ENCODE measurements at regions not wholly inside any gene's neighbourhood (a gene's known extent, or its start where the extent isn't known, plus 50 kb on each side); places are given as distances from the start of the nearest gene placed in this dataset.

DNA sequence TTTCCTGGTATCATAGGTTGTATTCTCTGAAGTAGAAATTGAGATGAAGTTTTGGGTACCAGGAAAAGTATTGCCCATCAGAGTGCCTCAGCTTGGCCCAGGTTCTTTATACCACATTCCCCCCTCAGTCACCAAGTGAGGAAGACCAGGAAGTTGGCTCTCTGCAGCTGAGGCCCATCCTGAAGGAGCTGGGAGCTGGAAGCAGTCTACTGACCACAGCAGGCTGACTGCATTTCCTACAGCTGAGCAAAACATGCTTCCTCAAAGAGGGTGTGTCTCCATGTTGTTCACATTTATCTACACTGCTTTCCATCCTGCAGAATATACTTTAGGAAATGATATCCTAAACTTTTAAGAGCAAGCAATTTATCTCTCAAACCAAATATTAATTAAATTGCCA, 654.6 kb downstream of the ELAVL2 start:
- TF ChIP-seq, protein P1, sequence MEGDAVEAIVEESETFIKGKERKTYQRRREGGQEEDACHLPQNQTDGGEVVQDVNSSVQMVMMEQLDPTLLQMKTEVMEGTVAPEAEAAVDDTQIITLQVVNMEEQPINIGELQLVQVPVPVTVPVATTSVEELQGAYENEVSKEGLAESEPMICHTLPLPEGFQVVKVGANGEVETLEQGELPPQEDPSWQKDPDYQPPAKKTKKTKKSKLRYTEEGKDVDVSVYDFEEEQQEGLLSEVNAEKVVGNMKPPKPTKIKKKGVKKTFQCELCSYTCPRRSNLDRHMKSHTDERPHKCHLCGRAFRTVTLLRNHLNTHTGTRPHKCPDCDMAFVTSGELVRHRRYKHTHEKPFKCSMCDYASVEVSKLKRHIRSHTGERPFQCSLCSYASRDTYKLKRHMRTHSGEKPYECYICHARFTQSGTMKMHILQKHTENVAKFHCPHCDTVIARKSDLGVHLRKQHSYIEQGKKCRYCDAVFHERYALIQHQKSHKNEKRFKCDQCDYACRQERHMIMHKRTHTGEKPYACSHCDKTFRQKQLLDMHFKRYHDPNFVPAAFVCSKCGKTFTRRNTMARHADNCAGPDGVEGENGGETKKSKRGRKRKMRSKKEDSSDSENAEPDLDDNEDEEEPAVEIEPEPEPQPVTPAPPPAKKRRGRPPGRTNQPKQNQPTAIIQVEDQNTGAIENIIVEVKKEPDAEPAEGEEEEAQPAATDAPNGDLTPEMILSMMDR (IDR thresholded peaks at IDR 0.05): no peak
- TF ChIP-seq POLR2A (IDR thresholded peaks at IDR 0.05): no peak

Data from prostate gland (tissue), 2 donors.